ENCODE measurements at regions not wholly inside any gene's neighbourhood (a gene's known extent, or its start where the extent isn't known, plus 50 kb on each side); places are given as distances from the start of the nearest gene placed in this dataset.

- TF ChIP-seq PAX5 (IDR thresholded peaks at IDR 0.05; ENCODE audit: insufficient read depth, low read length, severe bottlenecking) (no peak), POLR2A (IDR thresholded peaks at IDR 0.05; ENCODE audit: low read depth, low read length) (no peak), TAF1 (IDR thresholded peaks at IDR 0.05; ENCODE audit: low read depth, low read length) (no peak), POLR2AphosphoS5 (IDR thresholded peaks at IDR 0.05; ENCODE audit: low read depth, low read length) (no peak), POU2F2 (IDR thresholded peaks at IDR 0.05; ENCODE audit: low read depth, low read length) (no peak), SPI1 (IDR thresholded peaks at IDR 0.05; ENCODE audit: low read depth, low read length) (no peak)
- FAIRE-seq, result no peak
- no peak for DNase-seq (ENCODE audit: insufficient read length, low spot score)
These were observed 529.4 kb downstream of the RBFOX1 start for GRCh38 chr16:7861891-7862582.

GRCh38 chr16:7853197-7853596 is 520.6 kb downstream of the RBFOX1 start:
- TF ChIP-seq PAX5 (IDR thresholded peaks at IDR 0.05; ENCODE audit: insufficient read depth, low read length, severe bottlenecking) (no peak), TAF1 (IDR thresholded peaks at IDR 0.05; ENCODE audit: low read depth, low read length) (no peak), SPI1 (IDR thresholded peaks at IDR 0.05; ENCODE audit: low read depth, low read length) (no peak), POU2F2 (IDR thresholded peaks at IDR 0.05; ENCODE audit: low read depth, low read length) (no peak), POLR2AphosphoS5 (IDR thresholded peaks at IDR 0.05; ENCODE audit: low read depth, low read length) (no peak), POLR2A (IDR thresholded peaks at IDR 0.05; ENCODE audit: low read depth, low read length) (no peak)
- DNase-seq (ENCODE audit: insufficient read length, low spot score) (no peak), FAIRE-seq (no peak)

- DNase-seq (ENCODE audit: insufficient read length, low spot score) (no peak), FAIRE-seq (no peak)
- TF ChIP-seq POU2F2 (IDR thresholded peaks at IDR 0.05; ENCODE audit: low read depth, low read length) (no peak), POLR2AphosphoS5 (IDR thresholded peaks at IDR 0.05; ENCODE audit: low read depth, low read length) (no peak), POLR2A (IDR thresholded peaks at IDR 0.05; ENCODE audit: low read depth, low read length) (no peak), PAX5 (IDR thresholded peaks at IDR 0.05; ENCODE audit: insufficient read depth, low read length, severe bottlenecking) (no peak), SPI1 (IDR thresholded peaks at IDR 0.05; ENCODE audit: low read depth, low read length) (no peak), TAF1 (IDR thresholded peaks at IDR 0.05; ENCODE audit: low read depth, low read length) (no peak)
These were observed 517.2 kb downstream of the RBFOX1 start for GRCh38 chr16:7849841-7850240.

GRCh38 chr16:7843261-7843660 is 510.6 kb downstream of the RBFOX1 start:
- no peak for TF ChIP-seq POLR2A (IDR thresholded peaks at IDR 0.05; ENCODE audit: low read depth, low read length)
- no peak for TF ChIP-seq PAX5 (IDR thresholded peaks at IDR 0.05; ENCODE audit: insufficient read depth, low read length, severe bottlenecking)
- TF ChIP-seq TAF1 (IDR thresholded peaks at IDR 0.05; ENCODE audit: low read depth, low read length), result no peak
- TF ChIP-seq POLR2AphosphoS5 (IDR thresholded peaks at IDR 0.05; ENCODE audit: low read depth, low read length), result no peak
- TF ChIP-seq POU2F2 (IDR thresholded peaks at IDR 0.05; ENCODE audit: low read depth, low read length), result no peak
- no peak for TF ChIP-seq SPI1 (IDR thresholded peaks at IDR 0.05; ENCODE audit: low read depth, low read length)
- DNase-seq (ENCODE audit: insufficient read length, low spot score) (no peak), FAIRE-seq (no peak)

- no peak for DNase-seq (ENCODE audit: insufficient read length, low spot score)
- no peak for FAIRE-seq
- TF ChIP-seq POU2F2 (IDR thresholded peaks at IDR 0.05; ENCODE audit: low read depth, low read length) (no peak), TAF1 (IDR thresholded peaks at IDR 0.05; ENCODE audit: low read depth, low read length) (no peak), POLR2A (IDR thresholded peaks at IDR 0.05; ENCODE audit: low read depth, low read length) (no peak), POLR2AphosphoS5 (IDR thresholded peaks at IDR 0.05; ENCODE audit: low read depth, low read length) (no peak), PAX5 (IDR thresholded peaks at IDR 0.05; ENCODE audit: insufficient read depth, low read length, severe bottlenecking) (no peak), SPI1 (IDR thresholded peaks at IDR 0.05; ENCODE audit: low read depth, low read length) (no peak)
These were observed 506.9 kb downstream of the RBFOX1 start for GRCh38 chr16:7839568-7839967.

GRCh38 chr16:7834771-7835431 is 502.3 kb downstream of the RBFOX1 start:
- FAIRE-seq (no peak), DNase-seq (ENCODE audit: insufficient read length, low spot score) (no peak)
- TF ChIP-seq TAF1 (IDR thresholded peaks at IDR 0.05; ENCODE audit: low read depth, low read length), result no peak
- TF ChIP-seq PAX5 (IDR thresholded peaks at IDR 0.05; ENCODE audit: insufficient read depth, low read length, severe bottlenecking), result no peak
- no peak for TF ChIP-seq SPI1 (IDR thresholded peaks at IDR 0.05; ENCODE audit: low read depth, low read length)
- TF ChIP-seq POLR2A (IDR thresholded peaks at IDR 0.05; ENCODE audit: low read depth, low read length), result no peak
- no peak for TF ChIP-seq POLR2AphosphoS5 (IDR thresholded peaks at IDR 0.05; ENCODE audit: low read depth, low read length)
- no peak for TF ChIP-seq POU2F2 (IDR thresholded peaks at IDR 0.05; ENCODE audit: low read depth, low read length)

GRCh38 chr16:7820816-7821215 is 488.2 kb downstream of the RBFOX1 start:
- FAIRE-seq (no peak), DNase-seq (ENCODE audit: insufficient read length, low spot score) (no peak)
- TF ChIP-seq POLR2AphosphoS5 (IDR thresholded peaks at IDR 0.05; ENCODE audit: low read depth, low read length), result no peak
- TF ChIP-seq POLR2A (IDR thresholded peaks at IDR 0.05; ENCODE audit: low read depth, low read length), result no peak
- no peak for TF ChIP-seq TAF1 (IDR thresholded peaks at IDR 0.05; ENCODE audit: low read depth, low read length)
- no peak for TF ChIP-seq POU2F2 (IDR thresholded peaks at IDR 0.05; ENCODE audit: low read depth, low read length)
- no peak for TF ChIP-seq SPI1 (IDR thresholded peaks at IDR 0.05; ENCODE audit: low read depth, low read length)
- no peak for TF ChIP-seq PAX5 (IDR thresholded peaks at IDR 0.05; ENCODE audit: insufficient read depth, low read length, severe bottlenecking)

GRCh38 chr16:7805686-7806396 is 473.2 kb downstream of the RBFOX1 start:
- FAIRE-seq (no peak), DNase-seq (ENCODE audit: insufficient read length, low spot score) (no peak)
- TF ChIP-seq PAX5 (IDR thresholded peaks at IDR 0.05; ENCODE audit: insufficient read depth, low read length, severe bottlenecking), result no peak
- no peak for TF ChIP-seq POU2F2 (IDR thresholded peaks at IDR 0.05; ENCODE audit: low read depth, low read length)

GRCh38 chr16:7804635-7805195 is 472.1 kb downstream of the RBFOX1 start:
- FAIRE-seq (no peak), DNase-seq (ENCODE audit: insufficient read length, low spot score) (no peak)
- no peak for TF ChIP-seq PAX5 (IDR thresholded peaks at IDR 0.05; ENCODE audit: insufficient read depth, low read length, severe bottlenecking)

Measured in GM12891 (cell line).